Esophagus squamous epithelium (tissue), 4 donors: ENCODE measurements at regions not wholly inside any gene's neighbourhood (a gene's known extent, or its start where the extent isn't known, plus 50 kb on each side); places are given as distances from the start of the nearest gene placed in this dataset.

Experiments used
- CTCF ChIP-seq, 6 experiments: fragments of 450-650 bp in 4 of 6; fragments of 200-600 bp in 2 of 6; sonication (generic) in 2 of 6; IDR thresholded peaks; one replicate each; pipeline ENCODE4 v1.5.1; 2016 to 2019; ENCODE audit warnings: antibody characterized with exemption in 6 of 6, mild to moderate bottlenecking in 4 of 6, moderate library complexity in 4 of 6
- POLR2A ChIP-seq, 4 donors: fragments of 450-650 bp; IDR thresholded peaks; one replicate each; pipeline ENCODE4 v1.6.1; 2017; ENCODE audit warnings: antibody characterized with exemption in 4 of 4, mild to moderate bottlenecking in 4 of 4, moderate library complexity in 3 of 4

- TF ChIP-seq CTCF (IDR thresholded peaks at IDR 0.05): no peak
- no peak for TF ChIP-seq POLR2A (IDR thresholded peaks at IDR 0.05)
Measured at GRCh38 chr6:76448109-76448508, 375.6 kb upstream of the IMPG1 start.
